ENCODE measurements at regions not wholly inside any gene's neighbourhood (a gene's known extent, or its start where the extent isn't known, plus 50 kb on each side); places are given as distances from the start of the nearest gene placed in this dataset.

DNA sequence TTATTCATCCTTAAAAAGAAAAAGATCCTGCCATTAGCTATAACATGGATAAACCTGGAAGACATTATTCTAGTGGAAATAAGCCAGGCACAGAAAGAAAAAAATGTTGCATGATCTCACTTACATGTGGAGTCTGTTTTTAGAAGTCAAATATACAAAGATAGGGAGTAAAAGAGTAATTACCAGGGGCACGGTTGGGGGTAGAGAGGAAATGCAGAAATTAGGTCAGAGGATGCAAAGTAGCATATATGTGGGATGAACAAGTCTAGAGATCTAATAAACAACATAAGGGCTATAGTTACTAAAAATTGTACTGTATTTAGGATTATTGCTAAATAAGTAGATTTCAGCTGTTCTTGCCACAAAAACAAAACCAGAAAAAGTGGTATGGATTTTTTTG, 61.4 kb upstream of the CD53 start (continued):
- TF ChIP-seq, protein P1, sequence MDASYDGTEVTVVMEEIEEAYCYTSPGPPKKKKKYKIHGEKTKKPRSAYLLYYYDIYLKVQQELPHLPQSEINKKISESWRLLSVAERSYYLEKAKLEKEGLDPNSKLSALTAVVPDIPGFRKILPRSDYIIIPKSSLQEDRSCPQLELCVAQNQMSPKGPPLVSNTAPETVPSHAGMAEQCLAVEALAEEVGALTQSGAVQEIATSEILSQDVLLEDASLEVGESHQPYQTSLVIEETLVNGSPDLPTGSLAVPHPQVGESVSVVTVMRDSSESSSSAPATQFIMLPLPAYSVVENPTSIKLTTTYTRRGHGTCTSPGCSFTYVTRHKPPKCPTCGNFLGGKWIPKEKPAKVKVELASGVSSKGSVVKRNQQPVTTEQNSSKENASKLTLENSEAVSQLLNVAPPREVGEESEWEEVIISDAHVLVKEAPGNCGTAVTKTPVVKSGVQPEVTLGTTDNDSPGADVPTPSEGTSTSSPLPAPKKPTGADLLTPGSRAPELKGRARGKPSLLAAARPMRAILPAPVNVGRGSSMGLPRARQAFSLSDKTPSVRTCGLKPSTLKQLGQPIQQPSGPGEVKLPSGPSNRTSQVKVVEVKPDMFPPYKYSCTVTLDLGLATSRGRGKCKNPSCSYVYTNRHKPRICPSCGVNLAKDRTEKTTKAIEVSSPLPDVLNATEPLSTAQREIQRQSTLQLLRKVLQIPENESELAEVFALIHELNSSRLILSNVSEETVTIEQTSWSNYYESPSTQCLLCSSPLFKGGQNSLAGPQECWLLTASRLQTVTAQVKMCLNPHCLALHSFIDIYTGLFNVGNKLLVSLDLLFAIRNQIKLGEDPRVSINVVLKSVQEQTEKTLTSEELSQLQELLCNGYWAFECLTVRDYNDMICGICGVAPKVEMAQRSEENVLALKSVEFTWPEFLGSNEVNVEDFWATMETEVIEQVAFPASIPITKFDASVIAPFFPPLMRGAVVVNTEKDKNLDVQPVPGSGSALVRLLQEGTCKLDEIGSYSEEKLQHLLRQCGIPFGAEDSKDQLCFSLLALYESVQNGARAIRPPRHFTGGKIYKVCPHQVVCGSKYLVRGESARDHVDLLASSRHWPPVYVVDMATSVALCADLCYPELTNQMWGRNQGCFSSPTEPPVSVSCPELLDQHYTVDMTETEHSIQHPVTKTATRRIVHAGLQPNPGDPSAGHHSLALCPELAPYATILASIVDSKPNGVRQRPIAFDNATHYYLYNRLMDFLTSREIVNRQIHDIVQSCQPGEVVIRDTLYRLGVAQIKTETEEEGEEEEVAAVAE (CRISPR knock-in tag; IDR thresholded peaks at IDR 0.05; ENCODE audit: borderline replicate concordance): no peak
- no peak for TF ChIP-seq ZNF253 (CRISPR knock-in tag; IDR thresholded peaks at IDR 0.05; ENCODE audit: borderline replicate concordance)
- TF ChIP-seq U2AF1 (optimal IDR thresholded peaks at IDR 0.05; ENCODE audit: low read depth, low read length): no peak
- TF ChIP-seq MEF2D (CRISPR knock-in tag; IDR thresholded peaks at IDR 0.05): no peak

DNA sequence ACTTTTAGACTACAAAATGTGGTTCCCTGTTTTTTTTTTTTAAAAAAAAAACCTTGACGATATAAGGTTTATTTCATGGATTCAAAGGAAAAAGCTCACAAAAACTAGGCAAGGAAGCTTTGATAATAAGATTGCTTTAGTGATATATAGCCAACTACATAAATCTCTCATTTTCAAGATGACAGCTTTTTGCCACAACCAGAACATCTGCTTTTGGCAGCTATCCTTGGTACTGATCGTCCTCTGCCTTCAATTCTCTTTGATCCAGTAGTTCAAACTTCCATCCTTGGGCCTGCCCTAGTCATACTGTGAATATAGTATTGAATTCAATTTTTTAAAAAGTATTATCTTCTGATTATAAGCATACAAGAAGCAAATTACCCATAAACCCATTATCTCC, 72.9 kb upstream of the CD53 start:
- no TSS peak for BruUV-seq (replicated peaks)
- FAIRE-seq (no peak), DNase-seq (ENCODE audit: low spot score) (no peak), ATAC-seq (no peak)
- POLR2A ChIA-PET: no interaction called here
- no peaks in the 10 kb centered on the region for H3K79me2 ChIP-seq (ENCODE audit: insufficient read depth, low read length)
- CTCF ChIA-PET (ENCODE audit: low intra/inter-chr PET ratio, low total read pairs): no interaction called here
- intact Hi-C loops (cut with micrococcal nuclease; ENCODE audit: unreplicated experiment) (no loop called here), in situ Hi-C loops (cut with HindIII; ENCODE audit: extremely low pct_ligation_motif_present, low pct_unique_long_range_greater_than_20kb) (no loop called here)
- H3K4me1 ChIP-seq (ENCODE audit: insufficient read depth, low read length): no peaks in the 10 kb centered on the region
- no peak overlapping the region for H3K9ac ChIP-seq (ENCODE audit: insufficient read depth, low read depth, low read length)
- WGBS (ENCODE audit: low lambda C conversion rate): 0% methylated on average over 2 of the region's 2 CpGs
- H3K36me3 ChIP-seq (replicated peaks in 1 of 2; ENCODE audit: control insufficient read depth in 1 of 2, insufficient read depth in 2 of 2, low read length in 2 of 2): no peaks in the 10 kb centered on the region
- H3K27ac ChIP-seq (ENCODE audit: extremely low read length, insufficient read depth, low read length): no peak overlapping the region
- no peaks in the 10 kb centered on the region for H3K9me3 ChIP-seq (ENCODE audit: low read length)
- no peak overlapping the region for H3K4me3 ChIP-seq (replicated peaks in 1 of 3; ENCODE audit: insufficient read depth in 1 of 3, low read depth in 2 of 3, low read length in 3 of 3)
- H3K27me3 ChIP-seq (ENCODE audit: control insufficient read depth in 1 of 2, insufficient read depth in 2 of 2, low read length in 2 of 2): no peaks in the 10 kb centered on the region
- H2AFZ ChIP-seq (ENCODE audit: low read length): no peak overlapping the region
- H4K20me1 ChIP-seq (ENCODE audit: insufficient read depth, low read length): no peaks in the 10 kb centered on the region
- no peak overlapping the region for H3K4me2 ChIP-seq (ENCODE audit: low read depth, low read length)
- no peak for TF ChIP-seq KMT2A (CRISPR knock-in tag; IDR thresholded peaks at IDR 0.05)
- peak; percentile 80; the same call in 1 of the 2 replicates for TF ChIP-seq MIER2 (CRISPR knock-in tag; IDR thresholded peaks at IDR 0.05)
- no peak for TF ChIP-seq RARA (CRISPR knock-in tag; IDR thresholded peaks at IDR 0.05)
- TF ChIP-seq, protein P2, sequence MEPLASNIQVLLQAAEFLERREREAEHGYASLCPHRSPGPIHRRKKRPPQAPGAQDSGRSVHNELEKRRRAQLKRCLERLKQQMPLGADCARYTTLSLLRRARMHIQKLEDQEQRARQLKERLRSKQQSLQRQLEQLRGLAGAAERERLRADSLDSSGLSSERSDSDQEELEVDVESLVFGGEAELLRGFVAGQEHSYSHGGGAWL (CRISPR knock-in tag; IDR thresholded peaks at IDR 0.05): no peak
- TF ChIP-seq, protein P3, sequence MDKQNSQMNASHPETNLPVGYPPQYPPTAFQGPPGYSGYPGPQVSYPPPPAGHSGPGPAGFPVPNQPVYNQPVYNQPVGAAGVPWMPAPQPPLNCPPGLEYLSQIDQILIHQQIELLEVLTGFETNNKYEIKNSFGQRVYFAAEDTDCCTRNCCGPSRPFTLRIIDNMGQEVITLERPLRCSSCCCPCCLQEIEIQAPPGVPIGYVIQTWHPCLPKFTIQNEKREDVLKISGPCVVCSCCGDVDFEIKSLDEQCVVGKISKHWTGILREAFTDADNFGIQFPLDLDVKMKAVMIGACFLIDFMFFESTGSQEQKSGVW (CRISPR knock-in tag; IDR thresholded peaks at IDR 0.05; ENCODE audit: borderline replicate concordance): no peak
- TF ChIP-seq ZNF75D (CRISPR knock-in tag; IDR thresholded peaks at IDR 0.05; ENCODE audit: borderline replicate concordance): no peak
- TF ChIP-seq HIVEP1 (CRISPR knock-in tag; IDR thresholded peaks at IDR 0.05): no peak
- TF ChIP-seq, protein P4, sequence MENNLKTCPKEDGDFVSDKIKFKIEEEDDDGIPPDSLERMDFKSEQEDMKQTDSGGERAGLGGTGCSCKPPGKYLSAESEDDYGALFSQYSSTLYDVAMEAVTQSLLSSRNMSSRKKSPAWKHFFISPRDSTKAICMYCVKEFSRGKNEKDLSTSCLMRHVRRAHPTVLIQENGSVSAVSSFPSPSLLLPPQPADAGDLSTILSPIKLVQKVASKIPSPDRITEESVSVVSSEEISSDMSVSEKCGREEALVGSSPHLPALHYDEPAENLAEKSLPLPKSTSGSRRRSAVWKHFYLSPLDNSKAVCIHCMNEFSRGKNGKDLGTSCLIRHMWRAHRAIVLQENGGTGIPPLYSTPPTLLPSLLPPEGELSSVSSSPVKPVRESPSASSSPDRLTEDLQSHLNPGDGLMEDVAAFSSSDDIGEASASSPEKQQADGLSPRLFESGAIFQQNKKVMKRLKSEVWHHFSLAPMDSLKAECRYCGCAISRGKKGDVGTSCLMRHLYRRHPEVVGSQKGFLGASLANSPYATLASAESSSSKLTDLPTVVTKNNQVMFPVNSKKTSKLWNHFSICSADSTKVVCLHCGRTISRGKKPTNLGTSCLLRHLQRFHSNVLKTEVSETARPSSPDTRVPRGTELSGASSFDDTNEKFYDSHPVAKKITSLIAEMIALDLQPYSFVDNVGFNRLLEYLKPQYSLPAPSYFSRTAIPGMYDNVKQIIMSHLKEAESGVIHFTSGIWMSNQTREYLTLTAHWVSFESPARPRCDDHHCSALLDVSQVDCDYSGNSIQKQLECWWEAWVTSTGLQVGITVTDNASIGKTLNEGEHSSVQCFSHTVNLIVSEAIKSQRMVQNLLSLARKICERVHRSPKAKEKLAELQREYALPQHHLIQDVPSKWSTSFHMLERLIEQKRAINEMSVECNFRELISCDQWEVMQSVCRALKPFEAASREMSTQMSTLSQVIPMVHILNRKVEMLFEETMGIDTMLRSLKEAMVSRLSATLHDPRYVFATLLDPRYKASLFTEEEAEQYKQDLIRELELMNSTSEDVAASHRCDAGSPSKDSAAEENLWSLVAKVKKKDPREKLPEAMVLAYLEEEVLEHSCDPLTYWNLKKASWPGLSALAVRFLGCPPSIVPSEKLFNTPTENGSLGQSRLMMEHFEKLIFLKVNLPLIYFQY (CRISPR knock-in tag; IDR thresholded peaks at IDR 0.05; ENCODE audit: borderline replicate concordance): no peak
